Stimulated activated CD4-positive, alpha-beta T cell treated with anti-CD3 and anti-CD28 coated beads, Interleukin-4, amount 100 ng/mL, for 4 hours (primary cell): ENCODE measurements at regions not wholly inside any gene's neighbourhood (a gene's known extent, or its start where the extent isn't known, plus 50 kb on each side); places are given as distances from the start of the nearest gene placed in this dataset.

ENCODE experiments used
- DNase-seq, 2 experiments: peaks; one replicate each; pipeline ENCODE4 v3.0.0-alpha.2; 2020

GRCh38 chr19:30672926-30673325 lies 300.7 kb downstream of the ZNF536 start:
- DNase-seq: no peak

GRCh38 chr19:30671622-30672051 lies 299.5 kb downstream of the ZNF536 start:
- DNase-seq: no peak

DNA sequence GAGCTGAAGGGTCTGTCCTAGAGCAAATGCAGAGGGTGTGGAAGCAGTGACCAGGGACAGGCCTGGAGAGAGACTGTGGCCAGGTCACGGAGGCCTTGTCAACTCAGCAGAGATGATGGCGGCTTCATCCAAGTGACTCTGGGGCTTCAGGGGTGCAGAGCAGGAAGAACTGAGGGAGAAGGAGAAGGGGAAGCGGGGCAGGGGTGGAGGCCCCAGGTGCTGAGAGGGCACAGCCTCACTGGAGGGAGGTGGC lies 299.1 kb downstream of the ZNF536 start:
- DNase-seq: no peak

GRCh38 chr19:30670562-30671366 lies 298.6 kb downstream of the ZNF536 start:
- DNase-seq: no peak

DNA sequence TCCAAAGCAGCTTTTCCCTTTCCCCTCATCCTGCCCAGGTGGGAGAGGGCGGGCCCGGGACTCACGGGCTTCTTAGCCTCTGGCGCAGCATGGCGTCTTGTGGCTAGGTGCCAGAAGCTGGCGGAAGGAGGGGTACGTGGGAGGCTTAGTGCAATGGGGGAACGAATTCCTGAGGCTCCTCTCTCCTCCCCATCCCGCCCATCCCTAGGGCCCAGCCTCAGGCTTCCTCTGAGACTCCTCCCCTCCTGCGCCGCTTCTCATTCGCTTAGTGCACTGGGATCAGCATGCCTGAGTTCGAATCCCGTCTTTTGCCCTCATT lies 297.8 kb downstream of the ZNF536 start:
- no peak for DNase-seq

- DNase-seq: peak; percentile 11 to 43
These were observed 297.3 kb downstream of the ZNF536 start for GRCh38 chr19:30669329-30670010.

GRCh38 chr19:30668521-30669155 lies 296.5 kb downstream of the ZNF536 start:
- no peak for DNase-seq

DNA sequence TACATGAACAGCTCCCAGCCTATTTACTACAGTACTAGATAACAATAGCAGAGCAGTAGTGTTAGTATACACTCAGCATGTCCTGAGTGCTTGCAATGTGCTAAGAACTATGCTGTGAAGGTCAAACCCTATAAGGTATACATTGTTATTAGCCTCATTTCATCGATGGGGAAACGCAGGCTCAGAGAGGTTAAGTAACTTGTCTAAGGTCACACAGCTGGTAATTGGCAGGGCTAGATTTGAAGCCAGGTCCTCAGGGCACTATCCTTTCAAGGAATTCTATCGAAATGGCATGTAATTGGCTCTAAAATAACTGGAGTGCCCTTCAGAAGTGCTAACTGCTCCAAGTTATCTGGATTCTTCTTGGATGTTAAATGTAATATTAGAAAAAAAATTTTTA lies 295.6 kb downstream of the ZNF536 start:
- no peak for DNase-seq

GRCh38 chr19:30667227-30667626 lies 295.0 kb downstream of the ZNF536 start:
- DNase-seq: no peak

- peak; percentile 17 to 39 for DNase-seq
These were observed 294.2 kb downstream of the ZNF536 start for GRCh38 chr19:30666301-30666803.

DNA sequence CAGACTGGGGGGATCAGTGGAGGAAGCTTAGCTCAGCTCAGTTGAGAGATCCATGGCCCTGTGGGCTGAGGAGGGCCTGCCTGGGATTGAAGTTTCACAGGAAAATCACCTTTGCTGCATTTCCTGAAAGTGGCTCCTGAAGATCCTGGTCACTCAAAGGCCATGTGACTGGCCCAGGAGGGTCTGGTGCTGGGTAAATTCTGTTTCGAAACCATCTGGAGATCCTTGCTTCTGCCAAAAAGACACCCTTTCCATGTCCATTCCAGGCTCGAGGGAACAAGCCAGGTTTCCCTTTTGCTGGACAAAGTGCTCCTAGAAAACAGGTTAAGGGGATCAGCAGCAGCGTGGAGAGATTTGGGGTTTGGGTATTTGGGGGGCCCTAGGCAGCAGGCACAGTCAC lies 293.3 kb downstream of the ZNF536 start:
- no peak for DNase-seq

DNA sequence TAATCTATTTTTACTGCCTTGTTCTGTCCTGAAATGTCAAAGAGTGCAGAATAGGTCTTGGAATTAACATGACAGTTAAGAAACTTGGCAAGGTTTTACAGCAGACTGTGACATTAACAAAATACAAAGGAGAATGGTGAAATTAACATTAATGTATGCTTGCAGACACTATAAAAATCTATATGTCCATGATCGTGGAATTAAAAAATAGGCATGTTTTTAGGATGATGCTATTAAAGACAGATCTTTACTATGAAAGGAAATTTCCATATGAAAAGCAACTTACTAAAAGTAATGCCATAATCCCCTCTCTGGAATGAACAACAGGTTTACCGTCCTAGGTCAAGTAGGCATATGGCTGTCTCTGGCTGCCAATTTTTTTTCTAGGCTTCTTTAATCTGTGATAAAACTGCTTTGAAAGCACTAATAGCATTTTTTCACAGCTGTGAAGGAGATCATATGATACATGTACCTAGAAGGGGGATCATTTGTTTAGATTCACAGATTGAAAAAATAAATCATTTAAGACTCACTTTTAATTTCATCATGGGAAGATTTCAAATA lies 291.5 kb downstream of the ZNF536 start:
- DNase-seq: no peak

GRCh38 chr19:30662211-30662861 lies 290.2 kb downstream of the ZNF536 start:
- no peak for DNase-seq

GRCh38 chr19:30659638-30660037 lies 287.5 kb downstream of the ZNF536 start:
- DNase-seq: no peak

DNA sequence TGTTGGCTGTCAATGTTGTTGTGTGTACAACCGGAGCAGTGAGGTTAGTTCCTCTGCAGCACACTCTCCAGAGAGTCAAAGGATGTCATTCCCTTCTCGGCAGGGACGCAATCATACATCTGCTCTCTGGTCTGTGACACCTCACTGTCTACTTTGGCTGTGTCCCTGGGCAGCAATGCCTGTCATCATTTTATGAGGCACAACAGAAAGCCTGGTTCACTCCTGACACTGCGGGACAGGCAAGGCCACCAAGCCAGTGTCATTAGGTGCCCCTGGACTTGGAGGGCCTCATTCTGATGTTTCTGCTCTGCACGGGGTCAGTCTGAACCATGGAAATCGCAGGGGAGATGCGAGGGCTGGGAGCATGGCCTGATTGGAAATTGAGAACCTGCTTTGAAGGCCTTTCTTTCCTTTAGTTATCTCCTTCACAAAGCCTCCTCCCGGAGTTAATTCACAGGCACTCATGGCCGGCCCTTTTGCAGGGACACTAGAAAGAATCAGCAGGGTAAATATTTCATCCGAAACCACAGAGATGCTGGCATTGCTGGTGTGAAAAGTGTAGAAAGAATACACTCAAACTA lies 284.4 kb downstream of the ZNF536 start:
- no peak for DNase-seq

DNA sequence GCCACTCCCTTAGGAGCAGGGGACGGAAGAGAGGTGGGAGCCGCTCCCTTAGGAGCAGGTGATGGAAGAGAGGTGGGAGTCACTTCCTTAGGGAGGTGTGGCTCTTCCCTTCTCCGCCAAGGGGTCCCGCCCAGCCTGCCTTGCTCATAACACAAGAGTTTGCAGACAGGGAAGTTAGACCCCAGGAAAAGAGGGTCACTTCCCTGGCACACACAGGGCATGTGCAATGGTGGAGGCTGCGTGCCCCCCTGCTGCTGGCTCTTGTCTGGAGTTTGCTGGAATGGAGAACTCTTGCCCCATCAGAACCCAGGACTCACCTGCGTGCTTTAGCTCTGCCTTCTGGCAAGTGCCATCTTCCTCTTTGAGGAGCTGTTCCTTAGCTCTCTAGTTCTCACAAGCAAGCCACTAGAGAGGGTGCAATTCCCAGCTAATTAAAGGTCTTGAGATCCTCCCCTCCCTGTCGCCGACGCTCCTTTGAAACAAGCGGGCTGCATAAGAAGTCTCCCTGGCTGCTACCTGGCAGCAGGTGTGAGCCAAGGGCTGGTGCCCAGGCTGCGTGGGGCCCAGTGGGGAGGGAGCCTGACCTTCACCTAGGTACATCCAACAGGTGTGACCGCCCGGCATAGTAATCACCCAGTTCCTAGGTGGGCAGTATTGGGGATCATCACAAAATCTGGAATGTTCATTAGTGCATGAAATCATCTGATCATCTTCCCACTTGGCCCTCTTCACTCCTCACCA lies 281.6 kb downstream of the ZNF536 start:
- no peak for DNase-seq

DNA sequence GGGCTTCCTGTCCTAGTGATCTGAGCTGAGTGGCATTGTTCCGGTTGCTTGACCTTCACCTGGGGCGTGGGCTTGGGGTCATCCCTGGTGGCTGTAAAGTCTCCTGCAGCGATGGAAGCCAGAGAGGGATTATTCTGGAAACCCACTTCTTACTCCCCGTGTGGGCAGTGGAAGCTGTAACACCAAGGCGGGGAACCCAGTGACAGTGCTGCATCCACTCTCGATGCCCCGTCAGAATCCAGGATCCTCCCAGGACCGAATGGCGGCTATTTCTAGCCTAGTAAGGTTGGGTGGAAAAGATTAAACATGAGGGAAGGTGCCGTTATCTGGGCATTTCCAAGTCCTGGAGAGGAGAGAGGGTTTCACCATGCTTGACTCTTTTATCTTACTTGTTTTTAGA lies 280.6 kb downstream of the ZNF536 start:
- no peak for DNase-seq

DNA sequence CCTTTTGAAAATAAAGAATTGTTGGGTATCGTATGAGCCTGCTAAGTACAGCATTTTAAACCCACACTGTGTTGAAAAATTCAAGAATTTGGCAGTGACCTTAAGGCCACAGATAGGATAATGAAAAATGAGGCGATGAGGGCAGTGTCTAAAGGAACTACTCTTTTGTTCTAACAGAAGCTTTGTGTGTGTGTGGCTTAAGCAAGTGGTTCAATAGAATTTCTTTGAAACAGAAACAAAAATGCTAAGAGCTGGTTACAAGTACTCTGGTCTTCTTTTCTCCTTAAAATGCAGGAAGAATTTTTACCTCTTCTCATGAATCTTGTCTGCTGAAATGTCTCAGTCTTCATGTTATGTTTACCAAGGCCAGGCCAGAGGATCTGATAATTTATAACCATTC lies 279.5 kb downstream of the ZNF536 start:
- no peak for DNase-seq

DNA sequence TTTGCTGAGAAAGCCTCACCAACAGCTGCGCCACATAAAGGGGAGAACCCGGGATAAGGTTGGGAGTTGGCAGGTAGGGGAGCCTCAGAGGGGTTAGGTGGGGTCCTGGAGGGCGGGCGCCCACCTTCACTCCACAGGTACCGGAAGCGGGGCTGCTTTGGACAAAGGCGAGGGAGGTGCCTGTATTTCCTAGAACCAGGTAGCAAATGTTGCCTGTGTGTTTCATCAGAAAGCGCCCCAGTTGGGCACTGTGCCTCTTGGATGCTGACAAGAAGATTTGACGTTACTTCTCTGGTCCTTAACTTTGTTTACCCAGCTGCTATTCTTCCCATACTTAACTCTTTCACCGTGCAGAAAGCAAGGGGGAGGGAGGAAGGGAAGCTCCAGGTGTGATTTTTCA lies 278.9 kb downstream of the ZNF536 start:
- no peak for DNase-seq

GRCh38 chr19:30649934-30650614 lies 277.9 kb downstream of the ZNF536 start:
- no peak for DNase-seq
